ENCODE measurements at regions not wholly inside any gene's neighbourhood (a gene's known extent, or its start where the extent isn't known, plus 50 kb on each side); places are given as distances from the start of the nearest gene placed in this dataset.

DNA sequence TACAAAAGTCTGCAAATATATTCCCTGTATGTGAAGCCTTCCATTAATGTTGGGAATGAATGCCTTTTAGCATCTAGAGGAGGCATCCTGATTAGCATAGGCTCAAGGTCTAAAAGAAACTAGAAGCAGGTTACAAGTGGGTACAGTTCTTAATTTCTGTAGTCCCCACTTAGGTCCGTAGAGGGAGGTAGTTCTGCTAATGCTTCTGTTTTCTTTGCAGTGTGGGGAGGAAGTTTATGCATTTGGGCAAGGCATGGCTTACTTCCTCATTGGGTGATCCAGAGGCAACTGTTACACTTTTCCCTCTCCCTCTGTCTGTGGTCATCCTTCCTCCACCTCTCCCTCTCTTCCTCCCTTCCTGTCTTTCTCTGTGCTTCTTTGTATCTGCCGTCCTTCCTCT is 108.4 kb upstream of the ZKSCAN2 start:
- TF ChIP-seq, protein P1, sequence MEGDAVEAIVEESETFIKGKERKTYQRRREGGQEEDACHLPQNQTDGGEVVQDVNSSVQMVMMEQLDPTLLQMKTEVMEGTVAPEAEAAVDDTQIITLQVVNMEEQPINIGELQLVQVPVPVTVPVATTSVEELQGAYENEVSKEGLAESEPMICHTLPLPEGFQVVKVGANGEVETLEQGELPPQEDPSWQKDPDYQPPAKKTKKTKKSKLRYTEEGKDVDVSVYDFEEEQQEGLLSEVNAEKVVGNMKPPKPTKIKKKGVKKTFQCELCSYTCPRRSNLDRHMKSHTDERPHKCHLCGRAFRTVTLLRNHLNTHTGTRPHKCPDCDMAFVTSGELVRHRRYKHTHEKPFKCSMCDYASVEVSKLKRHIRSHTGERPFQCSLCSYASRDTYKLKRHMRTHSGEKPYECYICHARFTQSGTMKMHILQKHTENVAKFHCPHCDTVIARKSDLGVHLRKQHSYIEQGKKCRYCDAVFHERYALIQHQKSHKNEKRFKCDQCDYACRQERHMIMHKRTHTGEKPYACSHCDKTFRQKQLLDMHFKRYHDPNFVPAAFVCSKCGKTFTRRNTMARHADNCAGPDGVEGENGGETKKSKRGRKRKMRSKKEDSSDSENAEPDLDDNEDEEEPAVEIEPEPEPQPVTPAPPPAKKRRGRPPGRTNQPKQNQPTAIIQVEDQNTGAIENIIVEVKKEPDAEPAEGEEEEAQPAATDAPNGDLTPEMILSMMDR (IDR thresholded peaks at IDR 0.05; ENCODE audit: low read depth, low read length, poor library complexity, severe bottlenecking) = no peak
- TF ChIP-seq EZH2phosphoT487 (IDR thresholded peaks at IDR 0.05; ENCODE audit: borderline replicate concordance, low read length) = no peak

All from DOHH2 (cell line).